ENCODE measurements at regions not wholly inside any gene's neighbourhood (a gene's known extent, or its start where the extent isn't known, plus 50 kb on each side); places are given as distances from the start of the nearest gene placed in this dataset.
"Not testable (repeated sequence)": the region's sequence is repeated elsewhere in the genome, so short reads cannot be mapped to it uniquely, and the experiment has no call there.

GRCh38 chr2:236632295-236633218 lies 62.9 kb downstream of the ACKR3 start:
- DNase-seq: no peak

- DNase-seq: no peak
Measured at GRCh38 chr2:236633219-236633570, 63.6 kb downstream of the ACKR3 start.

- DNase-seq: no peak
Measured at GRCh38 chr2:236633775-236634560, 64.3 kb downstream of the ACKR3 start.

GRCh38 chr2:236636261-236636660 lies 66.6 kb downstream of the ACKR3 start:
- no peak for DNase-seq

GRCh38 chr2:236636714-236637470 lies 67.3 kb downstream of the ACKR3 start:
- no peak for DNase-seq

GRCh38 chr2:236637686-236638569 lies 68.3 kb downstream of the ACKR3 start:
- no peak for DNase-seq

GRCh38 chr2:236638707-236639106 lies 69.1 kb downstream of the ACKR3 start:
- no peak for DNase-seq

GRCh38 chr2:236639461-236640235 lies 70.0 kb downstream of the ACKR3 start:
- no peak for DNase-seq

GRCh38 chr2:236641051-236641726 lies 71.6 kb downstream of the ACKR3 start:
- DNase-seq: no peak

GRCh38 chr2:236642125-236642524 lies 72.5 kb downstream of the ACKR3 start:
- DNase-seq: no peak

- no peak for DNase-seq
Measured at GRCh38 chr2:236642584-236643291, 73.1 kb downstream of the ACKR3 start.

- no peak for DNase-seq
Measured at GRCh38 chr2:236643480-236643879, 73.9 kb downstream of the ACKR3 start.

GRCh38 chr2:236644067-236644466 lies 74.4 kb downstream of the ACKR3 start:
- no peak for DNase-seq

- DNase-seq: no peak
Measured at GRCh38 chr2:236644502-236644911, 74.9 kb downstream of the ACKR3 start.

GRCh38 chr2:236645141-236645540 lies 75.5 kb downstream of the ACKR3 start:
- DNase-seq: not testable (repeated sequence)

GRCh38 chr2:236646441-236646840 lies 76.8 kb downstream of the ACKR3 start:
- DNase-seq: no peak

GRCh38 chr2:236646871-236647270 lies 77.2 kb downstream of the ACKR3 start:
- no peak for DNase-seq

GRCh38 chr2:236647621-236648020 lies 78.0 kb downstream of the ACKR3 start:
- no peak for DNase-seq

- no peak for DNase-seq
Measured at GRCh38 chr2:236653863-236654262, 84.2 kb downstream of the ACKR3 start.

GRCh38 chr2:236654496-236654895 lies 84.9 kb downstream of the ACKR3 start:
- DNase-seq: no peak

Measured in effector CD4-positive, alpha-beta T cell (primary cell).